Thyroid gland (tissue), 4 donors: ENCODE measurements at regions not wholly inside any gene's neighbourhood (a gene's known extent, or its start where the extent isn't known, plus 50 kb on each side); places are given as distances from the start of the nearest gene placed in this dataset.
A peak's percentile ranks its signal among the peaks of the same experiment; 100 is the strongest.

Source experiments
- DNase-seq, 2 donors: peaks; one replicate each; pipeline ENCODE4 v3.0.0-alpha.2; 2019
- H3K27ac ChIP-seq, 3 donors: fragments of 200-600 bp; sonication (generic); 1 replicate in 2 of 3; 2 replicates in 1 of 3; pipeline ENCODE4 v1.5.1; 2016 to 2019; ENCODE audit warnings: mild to moderate bottlenecking in 1 of 3, moderate library complexity in 1 of 3
- H3K27me3 ChIP-seq: fragments of 200-600 bp; sonication (generic); one replicate; pipeline ENCODE4 v1.5.1; 2019
- H3K36me3 ChIP-seq, 2 donors: fragments of 200-600 bp; sonication (generic); one replicate each; pipeline ENCODE4 v1.5.1; 2016 to 2019
- H3K4me1 ChIP-seq, 2 donors: fragments of 200-600 bp; sonication (generic); one replicate each; pipeline ENCODE4 v1.5.1; 2017 to 2019
- H3K4me3 ChIP-seq, 3 donors: fragments of 200-600 bp; sonication (generic); replicated peaks in 1 of 3; 1 replicate in 2 of 3; 2 replicates in 1 of 3; pipeline ENCODE4 v1.5.1; 2016; ENCODE audit warnings: mild to moderate bottlenecking in 1 of 3
- H3K9me3 ChIP-seq: fragments of 200-600 bp; sonication (generic); one replicate; pipeline ENCODE4 v1.5.1; 2017
- CTCF ChIP-seq, 6 experiments: fragments of 200-600 bp in 3 of 6; fragments of 450-650 bp in 3 of 6; sonication (generic) in 3 of 6; IDR thresholded peaks; one replicate each; pipeline ENCODE4 v1.5.1; 2016 to 2019; ENCODE audit warnings: antibody characterized with exemption in 6 of 6, mild to moderate bottlenecking in 2 of 6, inconsistent platforms in 1 of 6, moderate library complexity in 1 of 6
- POLR2A ChIP-seq, 2 donors: fragments of 450-650 bp; IDR thresholded peaks; one replicate each; pipeline ENCODE4 v1.6.1; 2017; ENCODE audit warnings: antibody characterized with exemption in 2 of 2, mild to moderate bottlenecking in 2 of 2, moderate library complexity in 1 of 2
- WGBS, 2 donors: methylation state at CpG; one replicate each; pipeline ENCODE4 v1.1.5; 2017; 5-methylcytosine and 5-hydroxymethylcytosine counted together
- intact Hi-C: fragments of 100-400 bp; cut with DNase I; formaldehyde crosslinking; loops from one replicate; pipeline ENCODE4 v1.15.1; 2023

- H3K27me3 ChIP-seq: no peaks in the 10 kb centered on the region
- intact Hi-C loops: no loop called here
- peaks cover 0 to 4% of the 10 kb centered on the region in 2 donors for H3K4me1 ChIP-seq
- H3K4me3 ChIP-seq: no peak overlapping the region
- no peak overlapping the region for H3K27ac ChIP-seq
- 27 to 30% methylated on average over 1 of the region's 1 CpG for WGBS, 2 donors
- no peaks in the 10 kb centered on the region for H3K36me3 ChIP-seq
- peak in 1 of 2 donors; percentile 17 for DNase-seq
- TF ChIP-seq POLR2A (IDR thresholded peaks at IDR 0.05) (no peak), CTCF (IDR thresholded peaks at IDR 0.05) (no peak)
- H3K9me3 ChIP-seq: no peaks in the 10 kb centered on the region
Observed at GRCh38 chr2:36271266-36271665, 84.3 kb upstream of the CRIM1 start.

GRCh38 chr2:36270758-36271157 lies 84.8 kb upstream of the CRIM1 start:
- 54 to 62% methylated on average over 5 of the region's 5 CpGs for WGBS, 2 donors
- intact Hi-C loops: no loop called here
- H3K27ac ChIP-seq: no peak overlapping the region
- H3K4me1 ChIP-seq: peaks cover 0 to 4% of the 10 kb centered on the region in 2 donors
- H3K27me3 ChIP-seq: no peaks in the 10 kb centered on the region
- no peaks in the 10 kb centered on the region for H3K36me3 ChIP-seq
- no peak overlapping the region for H3K4me3 ChIP-seq
- TF ChIP-seq CTCF (IDR thresholded peaks at IDR 0.05) (no peak), POLR2A (IDR thresholded peaks at IDR 0.05) (no peak)
- no peaks in the 10 kb centered on the region for H3K9me3 ChIP-seq
- no peak for DNase-seq

GRCh38 chr2:36267194-36267593 lies 88.4 kb upstream of the CRIM1 start:
- Histone ChIP-seq H3K36me3 (no peaks in the 10 kb centered on the region), H3K27ac (no peak overlapping the region), H3K4me1 (peaks cover 0 to 4% of the 10 kb centered on the region in 2 donors), H3K27me3 (no peaks in the 10 kb centered on the region), H3K9me3 (no peaks in the 10 kb centered on the region), H3K4me3 (no peak overlapping the region)
- no peak for TF ChIP-seq POLR2A (IDR thresholded peaks at IDR 0.05)
- no peak for TF ChIP-seq CTCF (IDR thresholded peaks at IDR 0.05)
- intact Hi-C loops: no loop called here
- WGBS, 2 donors: 95% methylated on average over 1 of the region's 1 CpG
- no peak for DNase-seq

GRCh38 chr2:36266536-36267121 lies 88.9 kb upstream of the CRIM1 start:
- Histone ChIP-seq H3K4me1 (peaks cover 0 to 4% of the 10 kb centered on the region in 2 donors), H3K9me3 (no peaks in the 10 kb centered on the region), H3K27ac (no peak overlapping the region), H3K36me3 (no peaks in the 10 kb centered on the region), H3K27me3 (no peaks in the 10 kb centered on the region), H3K4me3 (no peak overlapping the region)
- intact Hi-C loops: no loop called here
- TF ChIP-seq POLR2A (IDR thresholded peaks at IDR 0.05) (no peak), CTCF (IDR thresholded peaks at IDR 0.05) (no peak)
- 94 to 96% methylated on average over 2 of the region's 2 CpGs for WGBS, 2 donors
- DNase-seq: no peak

GRCh38 chr2:36262581-36262980 lies 93.0 kb upstream of the CRIM1 start:
- H3K27me3 ChIP-seq: no peaks in the 10 kb centered on the region
- intact Hi-C loops: no loop called here
- no peaks in the 10 kb centered on the region for H3K4me1 ChIP-seq
- no peak overlapping the region for H3K27ac ChIP-seq
- H3K9me3 ChIP-seq: no peaks in the 10 kb centered on the region
- H3K4me3 ChIP-seq: no peak overlapping the region
- DNase-seq: no peak
- no peaks in the 10 kb centered on the region for H3K36me3 ChIP-seq
- no peak for TF ChIP-seq POLR2A (IDR thresholded peaks at IDR 0.05)
- no peak for TF ChIP-seq CTCF (IDR thresholded peaks at IDR 0.05)
- 71 to 74% methylated on average over 1 of the region's 1 CpG for WGBS, 2 donors
